ENCODE measurements at regions not wholly inside any gene's neighbourhood (a gene's known extent, or its start where the extent isn't known, plus 50 kb on each side); places are given as distances from the start of the nearest gene placed in this dataset.

DNA sequence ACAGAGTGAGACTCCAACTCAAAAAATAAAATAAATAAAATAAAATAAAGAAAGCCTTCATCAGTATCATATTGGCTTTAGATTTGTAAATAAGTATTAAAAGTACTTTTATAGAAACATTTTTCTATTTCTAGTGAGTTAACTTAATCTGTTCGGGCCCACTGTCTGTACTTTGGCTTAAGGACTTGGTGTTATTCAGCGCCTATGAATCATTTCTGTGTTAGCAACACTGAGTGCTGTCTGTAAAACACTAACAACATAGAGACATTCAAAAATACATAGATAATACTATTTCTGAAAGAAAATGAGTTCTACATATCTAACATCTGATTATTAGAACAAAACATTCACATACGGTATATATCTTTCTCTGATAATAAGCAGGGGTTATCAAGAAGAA, 221.5 kb upstream of the CDH19 start:
- no peak for DNase-seq

DNA sequence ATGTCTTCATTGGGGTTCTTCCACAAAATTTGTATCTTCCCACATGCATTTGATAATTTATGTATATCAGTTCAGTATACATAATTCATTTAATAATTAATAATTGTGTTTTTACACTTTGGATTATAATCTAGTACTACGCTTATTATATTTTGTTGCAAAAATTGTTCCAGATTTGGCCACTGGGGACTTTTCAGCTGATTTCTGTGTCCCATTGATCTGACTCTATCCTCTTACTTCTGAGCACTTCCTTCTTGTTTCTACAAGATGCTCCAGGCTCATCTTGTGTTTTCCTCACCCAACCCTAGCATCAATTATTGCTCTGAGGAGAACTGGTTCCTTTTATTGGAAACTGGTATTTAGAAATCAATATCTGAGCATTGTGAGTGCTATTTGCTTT, 215.3 kb upstream of the CDH19 start:
- no peak for DNase-seq

DNA sequence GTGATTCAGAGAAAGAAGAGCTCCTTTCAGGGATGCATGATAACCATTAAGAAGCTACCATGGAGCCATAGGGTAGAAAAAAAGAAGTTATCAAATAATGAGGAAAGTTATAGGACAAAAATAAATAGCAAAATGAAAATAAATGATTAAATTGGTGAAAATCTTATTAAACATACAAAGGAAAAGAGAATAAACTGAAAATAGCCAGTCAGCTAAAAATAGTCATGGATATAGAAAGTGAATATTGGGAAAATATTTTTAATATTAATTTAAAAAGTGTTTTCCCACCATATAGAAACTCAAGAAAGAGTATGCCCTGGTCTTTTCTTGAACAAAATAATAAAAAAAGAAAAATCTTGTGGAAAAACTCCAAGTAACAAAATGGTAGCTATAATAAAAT, 209.2 kb upstream of the CDH19 start:
- DNase-seq = no peak

DNA sequence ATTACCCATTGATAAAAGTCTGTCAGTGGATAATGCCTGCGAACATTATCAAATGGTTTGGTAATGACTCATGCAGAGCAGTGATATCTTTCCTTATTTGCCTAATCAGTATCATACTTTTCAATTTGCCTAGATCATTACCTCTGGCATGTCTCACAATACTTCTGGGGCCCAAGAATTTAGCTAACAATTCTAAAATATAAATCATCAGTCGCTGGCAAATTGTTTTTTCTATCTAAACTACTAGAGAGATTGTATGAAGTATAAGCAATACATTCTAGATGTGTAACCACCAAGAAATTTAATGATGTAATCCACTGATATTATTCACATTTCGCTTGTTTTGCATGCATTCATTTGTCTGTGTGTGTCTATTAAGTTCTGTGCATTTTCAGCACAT, 191.2 kb upstream of the CDH19 start:
- DNase-seq = no peak

DNA sequence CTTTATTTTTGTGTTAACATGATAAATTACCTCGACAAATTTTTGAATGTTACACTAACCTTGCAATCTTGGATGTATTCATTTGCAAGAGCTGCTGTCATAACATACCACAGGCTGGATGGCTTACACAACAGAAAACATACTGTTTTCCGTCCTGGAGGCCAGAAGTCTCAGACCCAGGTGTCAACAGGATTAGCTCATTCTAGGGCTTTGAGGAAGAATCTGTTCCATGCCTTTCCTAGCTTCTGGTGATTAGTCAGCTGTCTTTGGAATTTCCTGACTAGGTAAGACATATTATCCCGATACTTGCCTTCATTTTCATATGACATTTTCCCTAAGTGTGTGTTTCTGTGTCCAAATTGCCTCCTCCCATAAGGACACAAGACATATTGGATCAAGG, 188.6 kb upstream of the CDH19 start:
- no peak for DNase-seq

DNA sequence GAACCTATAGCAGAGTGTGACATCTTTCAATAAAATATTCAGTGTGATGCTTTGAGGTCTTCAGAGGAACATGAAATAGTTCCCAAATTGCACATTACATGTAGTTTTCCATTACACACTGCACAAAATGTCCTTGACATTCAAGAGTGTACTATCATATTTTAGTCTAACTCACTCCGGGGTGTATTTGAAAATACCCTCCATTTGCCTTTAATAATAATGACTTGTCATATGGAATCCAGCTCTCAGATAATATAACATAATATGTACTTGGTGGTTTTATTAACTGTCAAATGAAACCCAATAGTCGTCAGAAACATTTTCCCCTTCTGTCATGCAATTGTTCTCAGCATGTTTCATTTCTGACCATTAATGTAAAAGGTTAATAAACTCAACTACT, 176.7 kb upstream of the CDH19 start:
- DNase-seq = no peak

DNA sequence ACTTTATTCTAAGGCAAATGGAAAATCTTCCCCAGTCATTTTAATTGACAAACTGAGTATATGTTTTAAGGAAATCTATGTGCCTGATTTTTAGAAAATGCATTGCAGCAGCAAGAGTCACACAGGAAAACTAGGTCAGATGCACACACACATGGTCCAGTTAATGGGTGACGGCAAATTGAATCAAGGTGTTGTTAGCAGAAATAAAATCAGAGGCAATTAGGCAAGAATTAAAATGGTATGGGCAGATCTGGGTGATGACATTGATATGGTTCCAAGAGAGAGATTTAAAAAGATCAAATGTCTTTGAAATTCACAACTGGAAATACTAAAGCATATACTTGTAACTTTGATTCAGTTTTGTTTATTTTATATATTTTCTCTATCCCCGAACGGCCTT, 174.2 kb upstream of the CDH19 start:
- DNase-seq = no peak

DNA sequence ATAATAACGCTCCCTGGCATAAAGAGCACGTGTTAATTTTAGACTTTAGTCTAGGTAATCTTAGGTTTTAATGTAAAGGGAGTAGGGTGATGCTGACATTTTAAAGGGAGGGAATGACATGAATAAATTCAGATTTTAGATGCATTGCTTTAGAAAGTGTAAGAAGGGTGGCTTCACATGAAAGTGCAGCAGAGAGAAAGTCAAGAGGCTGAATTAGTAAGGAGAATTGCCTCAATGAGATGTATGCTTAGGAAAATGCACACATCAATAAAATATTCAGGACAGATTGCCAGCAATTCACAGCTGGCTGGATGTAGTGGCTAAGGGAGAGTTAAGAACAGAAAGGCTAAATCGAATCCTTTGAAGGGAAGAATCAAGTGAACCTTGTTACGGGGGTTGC, 165.5 kb upstream of the CDH19 start:
- no peak for DNase-seq

DNA sequence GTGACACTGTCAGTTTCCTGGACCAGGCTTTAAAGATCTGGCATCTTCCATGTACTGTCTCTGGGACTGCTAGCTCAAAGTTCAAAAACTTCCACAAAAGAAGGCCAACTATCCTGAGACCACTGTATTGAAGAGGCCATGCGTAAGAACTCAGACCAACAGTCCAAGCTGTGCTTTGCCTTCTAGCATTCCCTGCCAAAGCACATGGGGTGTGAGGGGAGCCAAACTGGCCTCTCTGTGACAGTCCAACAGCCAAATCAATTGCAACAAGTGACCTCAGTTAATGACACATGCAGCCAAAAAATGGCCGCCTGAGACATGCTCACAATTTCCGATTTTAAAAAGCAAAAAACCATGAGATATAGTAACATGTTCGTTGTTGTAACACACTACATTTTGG, 160.3 kb upstream of the CDH19 start:
- DNase-seq = no peak

DNA sequence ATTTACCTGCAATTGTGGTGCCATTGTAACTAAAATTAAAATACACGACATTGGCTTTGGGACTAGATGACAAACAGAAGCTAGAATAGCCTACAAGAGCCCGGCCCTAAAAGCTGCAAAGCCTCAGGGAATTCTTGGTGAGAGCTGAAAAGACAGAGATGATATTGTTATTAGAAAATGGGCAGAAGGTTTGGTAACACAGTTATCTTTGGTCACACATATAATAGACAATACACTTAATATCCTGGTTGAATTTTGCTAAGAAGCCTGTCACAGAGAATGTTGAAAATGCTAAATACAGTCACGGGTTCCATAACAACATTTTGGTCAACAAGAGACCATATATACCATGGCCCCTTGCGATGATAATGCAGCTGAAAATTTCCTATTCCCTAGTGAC, 157.3 kb upstream of the CDH19 start:
- DNase-seq = no peak

DNA sequence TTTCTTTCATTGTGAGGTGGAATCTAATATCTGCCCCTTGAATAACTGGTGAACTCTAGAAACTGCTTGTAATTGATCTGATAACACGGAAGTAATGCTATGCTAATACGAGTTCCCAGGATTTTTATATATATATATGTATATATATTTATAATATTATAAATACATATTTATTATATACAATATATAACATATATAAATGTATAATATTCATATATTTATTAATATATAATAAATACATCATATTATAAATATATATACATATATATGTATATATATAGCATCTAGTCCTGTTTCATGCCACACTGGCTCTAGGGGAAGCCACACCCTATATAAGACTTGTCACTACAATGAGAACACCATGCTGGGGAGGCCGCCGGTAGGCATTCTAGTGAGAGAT, 156.7 kb upstream of the CDH19 start:
- no peak for DNase-seq

DNA sequence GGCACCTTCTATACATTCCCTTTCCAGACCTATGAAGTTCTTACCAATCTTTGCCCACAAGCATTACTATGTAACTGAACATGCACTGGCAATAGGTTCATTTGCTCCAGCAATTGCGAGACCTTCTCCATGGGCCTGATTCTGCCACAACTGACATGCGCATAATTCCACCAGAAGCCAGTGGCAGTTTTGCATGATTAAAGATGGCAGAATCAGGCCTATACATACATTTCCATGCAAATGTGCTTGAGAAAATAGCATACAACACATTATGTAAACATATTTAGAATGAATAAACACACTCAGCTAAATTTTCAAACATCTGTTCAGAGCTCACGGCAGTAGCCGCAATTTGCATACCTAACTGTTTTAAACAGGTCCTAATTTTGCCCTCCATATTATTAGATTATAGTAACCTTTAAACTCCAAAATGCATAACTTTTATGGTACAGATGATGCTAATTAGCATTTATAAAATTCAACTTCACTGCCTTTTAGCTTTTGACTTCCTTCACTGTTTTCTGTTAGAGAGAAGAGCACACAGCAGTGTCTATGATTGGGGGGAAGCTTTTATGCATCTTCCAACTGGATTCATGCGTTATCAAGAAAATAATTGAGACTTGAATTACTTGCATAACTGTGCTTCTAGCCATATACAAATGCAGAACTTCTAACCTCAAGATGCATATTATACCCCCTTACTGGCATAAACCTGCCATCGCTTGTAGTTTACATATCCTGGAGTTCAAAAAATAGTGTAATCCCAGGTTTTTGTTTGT, 155.3 kb upstream of the CDH19 start:
- DNase-seq = no peak

DNA sequence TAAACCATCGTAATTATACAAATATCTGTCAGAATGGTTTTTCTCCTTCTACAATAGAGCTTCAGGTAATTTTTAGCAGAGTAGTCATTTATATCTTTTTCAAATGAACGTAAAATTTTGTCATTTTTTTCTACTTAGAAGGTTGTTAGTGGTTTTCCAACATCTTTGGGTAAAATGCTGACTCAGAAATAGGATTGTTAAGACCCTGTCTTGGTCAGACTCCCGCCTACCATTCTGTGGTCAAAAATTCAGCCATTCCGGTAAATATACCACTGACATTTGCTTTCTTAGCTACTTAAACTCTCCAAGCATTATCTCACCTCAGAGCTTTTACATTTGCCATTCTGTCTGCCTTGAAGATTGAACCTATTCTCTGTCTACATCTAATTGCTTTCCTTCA, 154.1 kb upstream of the CDH19 start:
- no peak for DNase-seq

DNA sequence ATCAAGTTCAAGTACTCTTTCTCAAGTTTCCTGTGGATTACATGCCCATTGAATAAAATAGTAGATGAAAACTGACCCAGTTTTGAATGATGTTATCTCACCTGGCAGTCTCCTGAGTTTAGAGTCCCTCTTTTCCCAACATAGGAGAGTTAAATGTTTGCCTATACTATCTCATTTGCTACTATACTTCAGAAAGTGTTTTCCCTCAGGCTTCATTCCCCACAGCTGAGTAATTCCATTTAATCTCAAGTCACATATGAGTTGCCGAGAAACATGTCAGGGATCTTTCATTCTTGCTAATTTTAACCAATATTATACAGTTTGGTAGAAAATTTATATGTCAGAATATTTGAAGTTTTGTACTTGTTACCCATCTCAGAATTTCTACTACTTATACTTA, 150.4 kb upstream of the CDH19 start:
- no peak for DNase-seq

DNA sequence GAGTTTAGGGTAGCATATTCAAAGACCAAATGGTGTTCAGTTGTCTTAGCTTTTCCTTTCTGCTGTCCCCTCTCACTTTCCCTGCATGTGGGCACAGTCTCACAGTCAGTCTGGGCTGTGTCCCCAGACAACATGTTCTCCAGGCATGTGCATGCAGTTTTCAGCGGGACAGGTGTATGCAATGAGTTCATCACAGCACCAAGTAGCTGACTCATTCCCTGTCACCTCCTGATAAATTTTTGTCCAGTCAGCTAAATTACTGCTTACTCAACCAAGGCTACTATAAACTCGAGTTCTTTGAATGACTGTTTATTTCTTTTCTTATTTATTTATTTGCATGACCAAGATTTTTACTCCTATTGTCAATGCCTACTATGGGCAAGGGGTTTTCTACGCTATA, 148.8 kb upstream of the CDH19 start:
- DNase-seq = no peak

DNA sequence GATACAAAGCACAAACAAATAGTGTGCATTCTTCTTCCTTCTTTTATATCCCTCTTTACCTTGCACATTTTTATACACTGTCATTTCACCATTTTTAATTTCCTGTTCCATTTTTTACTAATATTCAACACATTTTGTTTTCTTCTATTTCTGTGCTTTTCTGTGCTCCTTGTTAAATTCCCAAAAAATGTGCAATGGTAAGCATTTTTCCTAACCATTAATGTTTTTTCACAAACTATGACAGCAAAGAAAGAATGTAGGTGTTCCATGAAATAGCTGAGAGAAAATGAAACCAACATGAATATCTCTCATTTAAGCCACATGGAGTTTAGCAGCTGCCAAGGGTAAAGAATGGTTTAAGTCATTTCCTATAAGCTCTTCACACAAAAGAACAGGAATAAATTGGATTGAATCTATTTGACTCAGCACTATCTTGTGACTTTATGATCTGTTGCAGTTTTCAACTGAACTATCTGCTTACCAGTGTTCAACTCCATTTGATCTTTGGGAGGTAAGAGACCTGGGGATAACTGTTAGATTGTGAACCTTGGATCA, 145.7 kb upstream of the CDH19 start:
- no peak for DNase-seq

DNA sequence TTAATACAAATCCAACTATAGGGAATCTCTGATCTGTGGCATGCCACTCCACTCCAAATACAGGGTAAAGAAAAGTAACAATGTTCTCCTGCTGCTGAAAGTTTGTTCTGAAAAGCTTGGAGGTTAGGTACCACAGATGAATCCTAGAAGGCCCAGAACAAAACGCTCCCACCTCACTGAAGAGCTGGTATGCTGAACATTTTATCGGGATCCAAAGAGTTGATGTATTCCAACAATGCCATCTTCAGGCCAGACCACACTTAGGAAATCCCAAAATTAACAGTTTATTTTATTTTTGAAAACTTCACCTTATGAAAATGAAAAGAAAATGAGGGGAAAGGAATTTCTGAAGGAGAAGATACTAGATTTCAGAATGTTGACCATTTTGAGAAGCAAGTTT, 145.1 kb upstream of the CDH19 start:
- no peak for DNase-seq

DNA sequence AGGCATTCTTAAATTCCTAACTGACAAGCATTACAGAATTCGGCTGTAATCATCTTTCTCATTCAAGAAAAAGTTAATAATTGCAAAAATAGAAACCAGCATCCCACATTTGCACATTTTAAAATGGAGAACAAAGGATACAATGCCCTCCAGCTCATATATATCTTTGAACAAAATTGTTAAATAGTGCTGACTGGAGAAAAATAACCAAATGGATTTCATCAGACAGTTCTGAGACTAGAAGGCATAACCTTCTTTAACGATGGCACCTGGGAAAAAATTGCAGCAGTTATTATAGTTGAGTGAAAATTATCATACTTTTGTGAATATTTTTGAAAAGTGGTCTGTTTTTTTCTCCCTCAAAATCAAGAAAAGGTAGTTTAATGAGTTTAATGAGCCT, 138.9 kb upstream of the CDH19 start:
- no peak for DNase-seq

DNA sequence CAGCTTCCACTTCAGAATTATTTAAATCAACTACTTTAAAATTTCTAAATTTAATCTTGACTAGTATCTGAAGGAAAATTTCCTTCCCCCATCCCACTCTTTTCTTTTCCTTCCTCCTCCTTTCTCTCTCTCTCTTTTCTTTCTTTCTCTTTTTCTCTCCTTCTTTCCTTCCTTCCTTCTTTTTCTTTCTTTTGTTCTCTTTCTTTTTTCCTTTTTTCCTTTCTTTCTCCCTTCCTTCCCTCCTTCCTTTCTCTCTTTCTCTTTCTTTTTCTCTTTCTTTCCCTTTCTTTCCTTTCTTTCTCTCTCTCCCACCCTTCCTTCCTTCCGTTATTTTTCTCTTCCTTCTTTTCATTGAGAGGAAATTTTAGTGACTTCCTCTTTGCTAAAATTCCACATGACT, 132.0 kb upstream of the CDH19 start:
- DNase-seq = no peak

DNA sequence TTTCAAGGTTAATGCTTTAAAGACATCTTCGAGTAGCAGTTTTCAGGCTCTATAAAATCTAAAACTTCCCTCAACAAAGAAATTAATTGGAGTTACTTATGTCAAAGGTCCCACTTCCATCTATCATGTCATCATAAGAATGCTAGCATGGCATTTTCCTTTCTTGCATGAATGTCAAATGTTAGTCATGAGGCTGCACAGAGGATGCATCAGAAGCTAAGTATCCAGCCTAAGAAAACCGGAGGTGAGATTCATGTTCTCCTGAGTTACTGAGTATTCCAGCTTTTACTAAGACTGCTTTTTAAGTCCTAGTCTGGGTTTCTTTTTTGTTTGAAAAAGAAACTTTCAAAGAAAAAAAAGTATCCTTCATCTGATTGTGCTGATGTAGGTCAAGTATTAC, 130.6 kb upstream of the CDH19 start:
- DNase-seq = no peak

DNA sequence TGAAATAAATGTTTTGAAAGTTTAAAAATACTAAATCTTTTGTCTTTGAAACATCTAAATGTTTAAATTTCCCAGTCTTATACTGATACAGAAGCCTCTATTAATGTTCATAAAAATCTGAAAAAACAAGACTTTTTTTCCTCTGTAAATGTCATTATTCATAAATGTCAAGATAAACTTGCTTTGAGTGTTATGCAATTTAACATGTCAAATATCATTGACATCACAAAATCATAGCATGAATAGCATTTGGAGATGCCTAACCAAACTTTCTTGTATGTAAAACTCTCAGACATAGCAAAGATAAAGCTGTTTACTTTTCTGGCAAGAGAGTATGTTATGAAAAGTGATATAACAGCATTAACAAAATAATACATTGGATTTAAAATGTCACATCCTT, 128.0 kb upstream of the CDH19 start:
- no peak for DNase-seq

DNA sequence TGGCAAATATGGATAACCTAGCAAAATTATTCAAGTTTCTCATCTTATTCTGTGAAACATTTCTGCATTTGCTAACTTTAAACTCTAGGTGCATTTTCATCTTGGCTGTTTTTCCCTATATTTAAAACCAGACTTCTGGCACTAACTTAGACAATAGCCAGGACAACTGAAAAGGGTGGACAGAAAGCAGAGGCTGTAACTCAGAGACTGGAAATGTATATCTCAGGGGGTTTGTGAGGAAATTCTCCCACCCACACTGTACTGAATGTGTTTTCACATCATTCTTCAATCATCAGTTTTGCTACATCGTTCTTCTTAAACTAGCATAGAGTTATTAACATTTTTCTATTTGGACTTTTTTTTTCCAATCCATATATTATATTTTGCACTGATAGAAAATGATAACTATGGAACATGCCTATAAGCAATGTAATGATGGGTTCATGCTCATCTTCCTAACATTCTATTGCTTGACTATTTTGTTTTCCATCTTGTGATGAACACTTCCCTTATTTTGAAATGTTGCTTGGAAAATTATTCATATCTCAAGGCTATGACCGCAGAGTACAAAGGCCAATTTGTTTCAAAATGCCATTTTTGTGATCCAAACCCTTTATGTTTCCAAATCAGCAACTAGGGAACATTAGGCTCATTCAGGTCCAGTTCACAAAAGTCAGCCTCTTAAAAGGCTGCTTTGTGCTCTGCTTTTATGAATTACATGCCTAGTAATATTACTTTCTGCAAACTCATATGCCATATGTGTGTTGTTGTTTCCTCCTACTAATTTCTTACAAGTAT, 125.8 kb upstream of the CDH19 start:
- no peak for DNase-seq

DNA sequence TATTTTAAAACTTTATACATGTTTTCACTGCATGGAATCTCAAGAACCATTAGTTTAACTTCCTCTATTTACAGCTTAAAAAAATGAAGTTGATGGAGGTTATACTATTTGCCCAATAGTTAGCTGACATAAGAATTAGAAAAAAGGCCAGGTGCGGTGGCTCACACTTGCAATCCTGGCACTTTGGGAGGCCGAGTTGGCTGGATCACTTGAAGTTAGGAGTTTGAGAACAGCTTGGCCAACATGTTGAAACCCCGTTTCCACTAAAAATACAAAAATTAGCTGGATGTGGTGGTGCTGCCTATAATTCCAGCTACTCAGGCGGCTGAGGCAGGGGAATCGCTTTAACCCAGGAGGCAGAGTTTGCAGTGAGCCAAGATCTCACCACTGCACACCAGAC, 125.1 kb upstream of the CDH19 start:
- no peak for DNase-seq

DNA sequence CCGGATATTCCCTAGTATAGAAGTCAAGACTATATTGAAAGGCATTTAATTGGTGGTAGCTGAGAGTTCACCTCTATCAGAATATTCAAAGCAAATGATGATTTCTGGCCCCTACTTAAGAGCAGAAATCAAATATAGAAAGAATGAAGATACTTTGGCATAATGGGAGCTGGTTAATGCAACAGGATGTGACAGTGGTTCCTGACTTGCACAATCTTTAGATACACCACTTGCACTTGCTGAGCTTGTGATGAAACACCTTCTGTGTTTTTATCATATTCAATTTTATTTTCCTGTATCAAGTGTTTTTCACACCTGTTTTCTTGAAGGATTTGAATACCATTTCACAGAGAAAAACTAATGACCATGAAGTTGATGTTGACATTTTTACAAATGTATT, 124.1 kb upstream of the CDH19 start:
- no peak for DNase-seq
